Hypothalamus (tissue), 51 donors: ENCODE measurements at regions not wholly inside any gene's neighbourhood (a gene's known extent, or its start where the extent isn't known, plus 50 kb on each side); places are given as distances from the start of the nearest gene placed in this dataset.

Experiments
- DNase-seq, 51 donors: peaks; one replicate each; lab custom pipeline; 2025; lab: John Stamatoyannopoulos, UW

DNA sequence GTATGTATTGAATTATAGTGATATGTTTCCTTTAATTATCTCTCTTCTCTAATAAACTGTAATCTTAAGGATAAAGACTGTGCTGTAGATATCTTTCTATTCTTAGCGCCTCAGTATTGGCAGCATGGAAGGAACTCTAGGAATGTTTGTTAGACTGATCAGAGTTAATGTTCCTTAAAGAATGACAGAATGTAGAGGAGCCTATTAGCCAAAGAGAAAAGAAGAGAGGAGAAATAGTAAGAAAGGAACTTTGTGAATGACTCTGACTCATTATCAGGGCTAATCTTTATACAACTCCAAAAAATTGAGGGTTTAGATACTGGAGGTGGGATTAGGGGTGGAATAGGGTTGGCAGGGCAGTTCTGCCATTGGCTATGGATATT is 59.0 kb upstream of the NUDT12 start:
- no peak for DNase-seq

DNA sequence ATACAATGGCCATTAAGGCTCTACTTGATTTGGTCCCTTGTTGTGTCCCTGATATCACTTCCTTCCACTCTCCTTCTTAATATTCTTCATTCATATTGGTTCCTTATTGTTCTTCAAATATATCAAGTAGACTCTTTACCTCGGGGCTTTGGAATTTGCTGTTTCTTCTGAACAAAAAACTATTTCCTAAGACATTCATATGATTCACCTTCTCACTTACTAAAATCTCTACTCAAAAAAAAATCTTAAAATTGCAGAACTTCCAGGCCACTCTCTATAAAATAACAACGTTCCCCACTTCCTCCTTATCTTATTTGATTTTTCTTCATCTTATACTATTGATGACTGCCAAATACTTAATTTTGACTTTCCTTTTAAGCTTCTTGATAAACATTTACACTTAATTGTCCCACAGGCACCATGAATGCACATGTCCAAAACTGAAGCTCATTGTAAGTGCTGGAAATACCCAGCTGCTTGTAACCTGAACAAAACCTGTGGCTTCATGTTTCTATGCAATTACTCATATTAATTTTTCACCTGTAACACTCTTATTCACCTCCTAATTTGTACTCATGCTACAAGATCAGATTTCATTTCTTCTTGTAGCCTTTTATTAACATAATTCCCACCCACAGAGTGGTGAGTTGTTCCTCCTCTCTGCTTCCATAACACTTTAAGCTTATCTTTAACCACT is 58.4 kb upstream of the NUDT12 start:
- DNase-seq: no peak

DNA sequence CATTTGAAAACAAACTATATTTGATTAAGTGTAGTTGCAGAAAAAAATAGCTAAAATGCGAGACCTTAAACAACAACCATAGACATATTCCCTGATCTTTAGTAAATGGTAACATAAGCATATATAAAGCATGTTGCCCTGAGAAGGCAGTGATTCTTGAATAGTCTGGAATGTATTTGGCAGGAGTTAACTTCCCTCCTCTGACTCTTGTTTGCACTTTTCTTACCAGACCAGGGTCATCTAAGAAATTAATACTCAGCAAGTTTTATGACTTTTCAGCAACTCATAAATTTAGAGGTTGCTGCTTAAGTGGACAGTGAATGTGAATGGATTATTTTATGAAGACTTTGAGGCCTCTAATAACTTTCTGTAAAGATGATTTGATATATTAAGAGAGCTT is 55.3 kb upstream of the NUDT12 start:
- DNase-seq: no peak

DNA sequence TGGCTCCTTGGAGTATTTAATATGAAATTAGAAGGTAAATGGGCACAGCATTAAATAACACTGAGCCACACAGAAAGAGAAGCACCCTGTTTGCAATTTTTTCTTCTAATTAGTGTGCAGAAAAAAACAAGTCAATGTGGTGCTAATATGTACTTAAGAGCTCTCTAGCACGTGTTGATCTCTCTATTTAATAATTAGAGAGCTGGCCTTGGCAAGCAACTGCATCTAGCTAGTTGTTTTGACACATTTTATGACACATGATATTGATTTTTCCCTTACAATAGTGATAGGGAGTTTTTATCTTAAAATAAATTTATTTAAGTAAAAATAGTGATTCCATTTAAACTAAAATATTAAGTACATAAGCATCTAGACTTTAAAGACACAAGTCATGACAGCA is 54.5 kb upstream of the NUDT12 start:
- DNase-seq: no peak

DNA sequence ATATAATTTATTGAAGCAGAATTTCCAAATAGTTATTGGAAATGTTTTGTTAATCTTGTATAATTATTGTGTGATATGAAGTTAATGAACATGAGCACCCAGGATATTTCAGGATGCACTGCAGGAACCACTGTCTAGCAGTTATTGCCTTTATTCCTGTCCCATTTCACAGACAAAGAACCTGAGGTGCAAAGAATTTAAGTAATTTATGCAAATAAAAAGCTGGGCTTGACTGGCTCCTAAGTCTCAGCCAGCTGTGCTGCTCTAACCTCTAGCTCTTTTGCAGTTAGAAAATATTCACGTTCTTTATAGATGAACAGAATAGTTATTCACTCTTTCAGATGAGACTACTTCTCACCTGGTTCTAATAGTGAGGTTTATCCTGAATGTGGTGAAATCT is 50.0 kb upstream of the NUDT12 start:
- DNase-seq: no peak
